Coronary artery (tissue), 2 donors: ENCODE measurements at regions not wholly inside any gene's neighbourhood (a gene's known extent, or its start where the extent isn't known, plus 50 kb on each side); places are given as distances from the start of the nearest gene placed in this dataset.

ENCODE experiments used
- DNase-seq: peaks from one replicate; pipeline ENCODE4 v3.0.0-alpha.2; 2017; ENCODE audit warnings: low spot score
- H3K27ac ChIP-seq, 2 donors: fragments of 200-600 bp; sonication (generic); one replicate each; pipeline ENCODE4 v1.5.1; 2016 to 2019
- H3K4me3 ChIP-seq: fragments of 200-600 bp; sonication (generic); 2 replicates; pipeline ENCODE4 v1.5.1; 2016; ENCODE audit warnings: mild to moderate bottlenecking, moderate library complexity
- TF ChIP-seq, protein P1 (sequence below): fragments of 200-600 bp; sonication (generic); IDR thresholded peaks from one replicate; pipeline ENCODE4 v1.5.1; 2019; ENCODE audit warnings: antibody characterized with exemption

DNA sequence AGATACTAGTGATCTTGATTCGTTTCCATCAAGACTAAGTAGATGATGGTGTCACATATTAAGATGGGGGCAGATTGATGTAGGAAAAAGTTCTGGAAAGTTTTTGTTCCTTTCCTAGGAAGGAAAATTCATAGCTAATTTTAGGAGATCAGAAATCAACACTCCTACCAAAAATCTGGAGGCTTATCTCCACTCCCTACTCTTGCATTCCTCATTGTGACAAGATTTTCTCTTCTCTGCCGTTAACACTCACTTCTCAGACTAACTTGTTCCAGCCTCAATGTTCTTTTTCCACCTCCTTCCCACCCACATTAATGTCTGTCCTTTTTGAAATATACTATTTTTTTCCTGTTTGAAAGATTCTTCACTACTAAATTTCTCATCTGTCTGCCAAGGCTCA lies 851.9 kb upstream of the GHITM start:
- no peak overlapping the region for H3K27ac ChIP-seq
- TF ChIP-seq, protein P1, sequence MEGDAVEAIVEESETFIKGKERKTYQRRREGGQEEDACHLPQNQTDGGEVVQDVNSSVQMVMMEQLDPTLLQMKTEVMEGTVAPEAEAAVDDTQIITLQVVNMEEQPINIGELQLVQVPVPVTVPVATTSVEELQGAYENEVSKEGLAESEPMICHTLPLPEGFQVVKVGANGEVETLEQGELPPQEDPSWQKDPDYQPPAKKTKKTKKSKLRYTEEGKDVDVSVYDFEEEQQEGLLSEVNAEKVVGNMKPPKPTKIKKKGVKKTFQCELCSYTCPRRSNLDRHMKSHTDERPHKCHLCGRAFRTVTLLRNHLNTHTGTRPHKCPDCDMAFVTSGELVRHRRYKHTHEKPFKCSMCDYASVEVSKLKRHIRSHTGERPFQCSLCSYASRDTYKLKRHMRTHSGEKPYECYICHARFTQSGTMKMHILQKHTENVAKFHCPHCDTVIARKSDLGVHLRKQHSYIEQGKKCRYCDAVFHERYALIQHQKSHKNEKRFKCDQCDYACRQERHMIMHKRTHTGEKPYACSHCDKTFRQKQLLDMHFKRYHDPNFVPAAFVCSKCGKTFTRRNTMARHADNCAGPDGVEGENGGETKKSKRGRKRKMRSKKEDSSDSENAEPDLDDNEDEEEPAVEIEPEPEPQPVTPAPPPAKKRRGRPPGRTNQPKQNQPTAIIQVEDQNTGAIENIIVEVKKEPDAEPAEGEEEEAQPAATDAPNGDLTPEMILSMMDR, result no peak
- H3K4me3 ChIP-seq, result no peak overlapping the region
- DNase-seq, result no peak

DNA sequence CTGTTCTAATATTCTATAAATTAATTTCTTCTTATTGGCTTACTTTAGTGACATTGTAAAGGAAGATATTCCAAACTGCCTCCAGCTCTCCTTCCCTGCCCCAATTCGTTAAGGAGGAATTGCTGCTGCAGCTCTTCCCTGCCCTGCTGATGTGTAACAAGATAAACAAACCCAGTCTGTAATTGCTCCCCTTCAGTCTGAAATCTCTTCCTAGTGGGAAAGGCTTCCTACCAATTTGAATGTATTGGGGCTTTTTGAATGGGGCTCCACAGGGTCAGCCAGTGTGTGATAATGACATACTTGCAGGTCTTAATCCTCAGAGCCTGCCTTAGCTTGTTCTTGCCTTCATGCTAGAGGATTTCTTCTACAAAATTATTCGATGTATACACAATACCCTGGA lies 849.9 kb upstream of the GHITM start:
- TF ChIP-seq, protein P1, result no peak
- no peak for DNase-seq
- Histone ChIP-seq H3K4me3 (no peak overlapping the region), H3K27ac (no peak overlapping the region)

DNA sequence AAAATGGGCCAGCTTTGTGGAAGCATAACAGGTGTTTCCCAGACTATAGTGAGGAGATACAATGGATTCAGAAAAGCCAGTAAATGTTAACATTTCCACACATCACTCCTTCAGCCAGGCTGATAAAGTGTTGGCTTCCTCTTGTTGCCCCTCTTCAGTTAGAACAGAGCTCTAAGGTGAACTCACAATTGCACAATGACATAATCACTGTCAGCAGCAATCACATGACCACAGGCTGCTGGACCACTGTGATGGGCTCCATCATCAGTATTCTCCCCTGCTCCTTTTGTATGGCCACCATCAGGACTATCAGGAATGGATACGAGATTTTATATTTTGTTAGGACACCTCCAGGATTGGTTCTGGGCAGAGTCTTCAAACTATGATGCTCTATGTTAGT lies 849.4 kb upstream of the GHITM start:
- H3K27ac ChIP-seq, result no peak overlapping the region
- TF ChIP-seq, protein P1, result no peak
- DNase-seq, result no peak
- H3K4me3 ChIP-seq, result no peak overlapping the region

DNA sequence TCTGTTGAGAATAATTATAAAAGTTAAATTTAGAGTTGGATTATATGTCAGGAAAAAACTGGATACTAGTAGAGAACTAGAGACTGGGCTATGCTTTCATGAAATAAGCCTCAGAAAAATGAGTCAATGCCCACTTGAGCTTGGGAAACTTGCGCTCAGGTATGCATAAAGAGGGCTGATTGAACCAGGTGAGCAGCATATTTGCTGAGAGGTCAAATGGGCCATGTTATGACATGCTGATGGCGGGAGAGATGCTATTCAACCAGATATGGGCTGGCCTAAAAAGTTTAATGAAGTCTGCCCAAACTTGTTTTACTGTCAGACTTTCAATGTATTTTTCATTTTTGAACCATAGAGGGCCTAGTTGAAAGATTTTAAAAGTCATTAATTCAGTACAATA lies 837.6 kb upstream of the GHITM start:
- no peak for DNase-seq
- H3K4me3 ChIP-seq, result no peak overlapping the region
- TF ChIP-seq, protein P1, result no peak

DNA sequence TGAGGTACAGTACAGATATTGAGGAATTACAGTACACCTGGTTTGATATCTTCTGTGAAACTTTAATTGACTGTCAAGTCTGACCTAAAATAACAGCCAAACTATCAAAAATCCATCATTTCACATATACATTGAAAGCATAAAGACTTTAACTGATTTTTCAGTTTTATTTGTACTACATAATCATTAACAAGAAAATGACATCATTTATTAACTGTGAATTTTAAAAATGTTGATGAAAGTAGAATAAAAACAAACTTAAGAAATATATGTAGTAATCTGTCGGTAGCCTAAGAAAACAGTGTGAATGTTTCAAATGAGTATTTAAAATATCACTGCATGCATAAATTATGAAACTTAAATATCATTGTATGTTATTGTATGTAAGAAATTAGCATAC lies 836.7 kb upstream of the GHITM start:
- no peak overlapping the region for H3K27ac ChIP-seq
- TF ChIP-seq, protein P1, result no peak
- DNase-seq, result no peak
- no peak overlapping the region for H3K4me3 ChIP-seq

More for the DNA sequence above, 837.6 kb upstream of the GHITM start:
- no peak overlapping the region for H3K27ac ChIP-seq

DNA sequence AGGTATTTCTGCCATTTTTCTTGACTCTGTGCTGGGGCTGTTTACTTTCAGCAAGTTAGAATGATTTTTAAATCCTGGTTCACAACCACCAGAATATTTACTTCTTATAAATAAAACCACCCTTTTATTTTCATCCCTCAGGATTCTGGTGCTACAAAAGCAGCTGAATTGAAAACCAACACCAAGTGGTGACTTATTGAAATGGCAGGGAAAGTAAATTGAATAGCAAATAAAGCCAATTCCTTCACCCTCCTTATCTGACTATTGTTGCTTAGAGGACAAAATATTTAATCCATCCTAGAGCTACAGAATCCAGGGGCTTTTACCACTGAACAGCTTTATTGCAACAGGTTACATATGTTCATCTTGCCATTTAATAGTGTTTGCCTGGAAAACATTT lies 828.6 kb upstream of the GHITM start:
- no peak overlapping the region for H3K27ac ChIP-seq
- TF ChIP-seq, protein P1, result no peak
- no peak for DNase-seq
- no peak overlapping the region for H3K4me3 ChIP-seq

DNA sequence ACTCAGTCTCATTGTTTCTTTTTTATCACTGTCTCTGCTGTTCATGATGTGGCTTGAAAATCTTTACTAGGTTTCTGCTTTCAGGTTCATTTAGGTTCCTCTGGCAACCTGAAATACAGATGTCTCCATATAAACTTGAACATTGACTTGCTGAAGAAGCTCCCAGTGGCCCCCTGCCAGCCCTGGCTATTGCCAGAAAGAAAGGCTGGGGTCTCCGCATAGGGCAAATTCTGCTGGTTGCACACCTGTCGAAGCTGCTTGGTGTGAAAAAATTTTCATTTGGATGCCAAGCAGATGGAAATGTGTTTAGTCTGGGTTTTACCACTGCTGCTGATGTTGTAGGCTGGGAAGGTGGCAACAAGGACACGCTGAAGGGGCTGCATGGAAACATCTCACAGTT lies 826.7 kb upstream of the GHITM start:
- no peak overlapping the region for H3K4me3 ChIP-seq
- no peak for DNase-seq
- no peak overlapping the region for H3K27ac ChIP-seq
- TF ChIP-seq, protein P1, result no peak
